OCI-LY1 (cell line): ENCODE measurements at regions not wholly inside any gene's neighbourhood (a gene's known extent, or its start where the extent isn't known, plus 50 kb on each side); places are given as distances from the start of the nearest gene placed in this dataset.

Experiments used
- EZH2 ChIP-seq: fragments of 200-600 bp; sonication (generic), shearing (Covaris generic); IDR thresholded peaks from 2 replicates; pipeline ENCODE4 v1.8.0; 2017; ENCODE audit warnings: borderline replicate concordance, mixed run types, mild to moderate bottlenecking, antibody characterized with exemption, low read length, moderate library complexity, mixed read lengths
- TF ChIP-seq, protein P1 (sequence below): fragments of 200-600 bp; sonication (generic), shearing (Covaris generic); IDR thresholded peaks from 2 replicates; pipeline ENCODE4 v1.5.1; 2017; ENCODE audit warnings: mild to moderate bottlenecking, antibody characterized with exemption, low read length, moderate library complexity, mixed read lengths

DNA sequence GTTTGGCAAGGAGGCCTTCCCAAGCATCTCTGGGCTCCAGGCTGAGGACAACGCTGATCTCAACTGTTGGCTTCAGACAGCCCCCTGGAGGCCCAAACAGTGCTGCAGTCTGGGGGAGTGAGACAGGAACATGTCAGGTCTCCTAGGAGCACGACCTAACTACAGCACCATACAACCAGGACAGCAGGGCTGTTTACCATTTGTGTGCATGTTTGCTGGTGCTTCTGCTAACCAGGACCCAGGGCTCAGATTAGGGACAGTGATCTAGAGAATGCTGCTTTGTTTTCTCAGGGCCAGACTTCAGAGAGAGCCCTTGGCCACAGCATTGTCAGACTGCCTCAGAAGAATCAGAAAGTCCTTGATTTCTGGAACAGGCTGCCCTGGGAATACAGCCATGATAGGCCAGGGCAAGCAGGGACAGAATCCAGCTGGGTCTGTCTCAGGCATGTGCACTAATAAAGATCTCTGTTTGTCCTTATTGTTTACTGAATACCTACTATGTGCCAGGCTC, 126.5 kb downstream of the VPREB1 start:
- TF ChIP-seq, protein P1, sequence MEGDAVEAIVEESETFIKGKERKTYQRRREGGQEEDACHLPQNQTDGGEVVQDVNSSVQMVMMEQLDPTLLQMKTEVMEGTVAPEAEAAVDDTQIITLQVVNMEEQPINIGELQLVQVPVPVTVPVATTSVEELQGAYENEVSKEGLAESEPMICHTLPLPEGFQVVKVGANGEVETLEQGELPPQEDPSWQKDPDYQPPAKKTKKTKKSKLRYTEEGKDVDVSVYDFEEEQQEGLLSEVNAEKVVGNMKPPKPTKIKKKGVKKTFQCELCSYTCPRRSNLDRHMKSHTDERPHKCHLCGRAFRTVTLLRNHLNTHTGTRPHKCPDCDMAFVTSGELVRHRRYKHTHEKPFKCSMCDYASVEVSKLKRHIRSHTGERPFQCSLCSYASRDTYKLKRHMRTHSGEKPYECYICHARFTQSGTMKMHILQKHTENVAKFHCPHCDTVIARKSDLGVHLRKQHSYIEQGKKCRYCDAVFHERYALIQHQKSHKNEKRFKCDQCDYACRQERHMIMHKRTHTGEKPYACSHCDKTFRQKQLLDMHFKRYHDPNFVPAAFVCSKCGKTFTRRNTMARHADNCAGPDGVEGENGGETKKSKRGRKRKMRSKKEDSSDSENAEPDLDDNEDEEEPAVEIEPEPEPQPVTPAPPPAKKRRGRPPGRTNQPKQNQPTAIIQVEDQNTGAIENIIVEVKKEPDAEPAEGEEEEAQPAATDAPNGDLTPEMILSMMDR = peak; percentile 57; the same call in 1 of the 2 replicates
- no peak for TF ChIP-seq EZH2
